Fibroblast of the aortic adventitia (primary cell): ENCODE measurements at regions not wholly inside any gene's neighbourhood (a gene's known extent, or its start where the extent isn't known, plus 50 kb on each side); places are given as distances from the start of the nearest gene placed in this dataset.

ENCODE experiments used
- DNase-seq: peaks from one replicate; pipeline ENCODE4 v3.0.0-alpha.2; 2010; ENCODE audit warnings: low read depth
- H3K4me3 ChIP-seq: 2 replicates; pipeline ENCODE4 v1.5.1; 2011; ENCODE audit warnings: low read depth, mild to moderate bottlenecking, control low read depth, low read length, moderate library complexity
- CTCF ChIP-seq: IDR thresholded peaks from 2 replicates; pipeline ENCODE4 v1.5.1; 2011; ENCODE audit warnings: mild to moderate bottlenecking, low read length, control low read depth, inconsistent platforms; ENCODE audit not compliant: insufficient read depth

- no peak overlapping the region for H3K4me3 ChIP-seq
- no peak for TF ChIP-seq CTCF
- no peak for DNase-seq
Observed at GRCh38 chr10:78894841-78895195, 173.9 kb upstream of the ZMIZ1 start.

- TF ChIP-seq CTCF = no peak
- no peak for DNase-seq
- no peak overlapping the region for H3K4me3 ChIP-seq
Observed at GRCh38 chr10:78895469-78895868, 173.3 kb upstream of the ZMIZ1 start.

- no peak overlapping the region for H3K4me3 ChIP-seq
- no peak for TF ChIP-seq CTCF
- no peak for DNase-seq
Observed at GRCh38 chr10:78896159-78896928, 172.4 kb upstream of the ZMIZ1 start.

- no peak overlapping the region for H3K4me3 ChIP-seq
- no peak for DNase-seq
- TF ChIP-seq CTCF = no peak
Observed at GRCh38 chr10:78898341-78899097, 170.2 kb upstream of the ZMIZ1 start.

GRCh38 chr10:78899098-78899754, 169.5 kb upstream of the ZMIZ1 start:
- TF ChIP-seq CTCF = no peak
- H3K4me3 ChIP-seq = no peak overlapping the region
- DNase-seq = no peak

- peak; percentile 39 for DNase-seq
- H3K4me3 ChIP-seq = no peak overlapping the region
- no peak for TF ChIP-seq CTCF
Observed at GRCh38 chr10:78899996-78900714, 168.6 kb upstream of the ZMIZ1 start.
